HCT116 (cell line): ENCODE measurements at regions not wholly inside any gene's neighbourhood (a gene's known extent, or its start where the extent isn't known, plus 50 kb on each side); places are given as distances from the start of the nearest gene placed in this dataset.

Experiments used
- ATAC-seq: fragments of 200-7000 bp; cut with Tn5 transposase; 2 replicates; pipeline ENCODE4 v1.9.1; 2020; ENCODE audit warnings: mild to moderate bottlenecking, moderate library complexity
- BruUV-seq: library from RNA; stranded (reverse); fragments of 400-500 nt; replicated peaks from 2 replicates; lab custom pipeline; 2021; lab: Mats Ljungman, UMichigan
- CTCF ChIA-PET: fragments of 300-600 bp; sonication (Branson Sonifier 250); formaldehyde crosslinking; loops from one replicate; lab custom pipeline; 2021; ENCODE audit warnings: antibody characterized with exemption; lab: Charles Lee
- POLR2A ChIA-PET: fragments of 300-600, 350-600 bp; sonication (Branson Sonifier 250); formaldehyde crosslinking; loops from one replicate; lab custom pipeline; 2021; ENCODE audit warnings: antibody characterized with exemption; lab: Charles Lee
- RAD21 ChIA-PET, 2 experiments: fragments of 300-600 bp; sonication (Branson Sonifier 250); formaldehyde crosslinking; loops; one replicate each; lab custom pipeline; 2023; ENCODE audit warnings: low total read pairs in 2 of 2; ENCODE audit not compliant: uncharacterized antibody in 2 of 2, unreplicated experiment in 2 of 2, low non-redundant PET in 1 of 2; lab: Charles Lee
- DNase-seq: peaks from one replicate; pipeline ENCODE4 v3.0.0-alpha.2; 2010; ENCODE audit warnings: low read depth, low spot score
- H2AFZ ChIP-seq: fragments of 200-600 bp; shearing (Covaris generic), sonication (generic); 2 replicates; pipeline ENCODE4 v1.6.1; 2017; ENCODE audit warnings: low read depth, mixed run types, mixed read lengths, antibody characterized with exemption, low read length; ENCODE audit not compliant: poor library complexity, severe bottlenecking
- H3K27ac ChIP-seq: 2 replicates; pipeline ENCODE4 v1.5.1; 2012; ENCODE audit warnings: low read depth, low read length
- H3K27me3 ChIP-seq: fragments of 200-600 bp; sonication (generic); 2 replicates; pipeline ENCODE4 v1.6.1; 2016; ENCODE audit warnings: mixed run types, low read length, mixed read lengths; ENCODE audit not compliant: insufficient read depth
- H3K36me3 ChIP-seq, 2 experiments: fragments of 200-500 bp in 1 of 2; fragments of 200-600 bp in 1 of 2; sonication (Bioruptor generic) in 1 of 2; sonication (generic) in 1 of 2; 2 replicates each; pipeline versions ENCODE4 v1.5.1 to v1.6.1; 2014 to 2016; ENCODE audit warnings: low read length in 2 of 2, inconsistent platforms in 1 of 2, mixed read lengths in 1 of 2, mixed run types in 1 of 2; ENCODE audit not compliant: insufficient read depth in 2 of 2, control insufficient read depth in 1 of 2
- H3K4me1 ChIP-seq, 2 experiments: fragments of 200-600 bp in 1 of 2; sonication (generic) in 1 of 2; 2 replicates each; pipeline versions ENCODE4 v1.5.1 to v1.6.1; 2012 to 2017; ENCODE audit warnings: low read length in 2 of 2, inconsistent platforms in 1 of 2, mild to moderate bottlenecking in 1 of 2, mixed read lengths in 1 of 2, mixed run types in 1 of 2, moderate library complexity in 1 of 2; ENCODE audit not compliant: insufficient read depth in 2 of 2, control insufficient read depth in 1 of 2
- H3K4me2 ChIP-seq: fragments of 200-600 bp; sonication (generic); 2 replicates; pipeline ENCODE4 v1.6.1; 2017; ENCODE audit warnings: mixed run types, low read length, mixed read lengths
- H3K4me3 ChIP-seq, 2 experiments: fragments of 200-600 bp in 1 of 2; sonication (generic) in 1 of 2; replicated peaks in 1 of 2; 2 replicates each; pipeline ENCODE4 v1.5.1; 2011 to 2016; ENCODE audit warnings: low read length in 2 of 2, control low read depth in 1 of 2, low read depth in 1 of 2, mild to moderate bottlenecking in 1 of 2, mixed read lengths in 1 of 2, mixed run types in 1 of 2
- H3K79me2 ChIP-seq: fragments of 200-600 bp; sonication (generic); 2 replicates; pipeline ENCODE4 v1.6.1; 2017; ENCODE audit warnings: mild to moderate bottlenecking, mixed run types, low read length, moderate library complexity, mixed read lengths; ENCODE audit not compliant: insufficient read depth
- H3K9ac ChIP-seq: fragments of 200-600 bp; sonication (generic); 2 replicates; pipeline ENCODE4 v1.6.1; 2016; ENCODE audit warnings: low read length, mixed read lengths
- H3K9me2 ChIP-seq: fragments of 200-600 bp; sonication (generic), shearing (Covaris generic); 2 replicates; pipeline ENCODE4 v1.6.1; 2017; ENCODE audit warnings: mixed run types, mild to moderate bottlenecking, moderate library complexity; ENCODE audit not compliant: insufficient read depth
- H3K9me3 ChIP-seq, 2 experiments: fragments of 200-500 bp in 1 of 2; fragments of 200-600 bp in 1 of 2; sonication (Bioruptor generic) in 1 of 2; sonication (generic) in 1 of 2; 2 replicates each; pipeline ENCODE4 v1.6.1; 2014 to 2017; ENCODE audit warnings: low read length in 2 of 2, mixed read lengths in 2 of 2, inconsistent platforms in 1 of 2, low read depth in 1 of 2, mild to moderate bottlenecking in 1 of 2, mixed run types in 1 of 2, moderate library complexity in 1 of 2; ENCODE audit not compliant: control insufficient read depth in 1 of 2, insufficient read depth in 1 of 2
- H4K20me1 ChIP-seq: fragments of 200-600 bp; sonication (generic), shearing (Covaris generic); 2 replicates; pipeline ENCODE4 v1.6.1; 2017; ENCODE audit warnings: mixed run types, mild to moderate bottlenecking, moderate library complexity; ENCODE audit not compliant: insufficient read depth
- ATF3 ChIP-seq: IDR thresholded peaks from 2 replicates; pipeline ENCODE4 v1.6.1; 2012
- CBX3 ChIP-seq: IDR thresholded peaks from 2 replicates; pipeline ENCODE4 v1.6.1; 2012; ENCODE audit warnings: low read depth
- CEBPB ChIP-seq: IDR thresholded peaks from 2 replicates; pipeline ENCODE4 v1.6.1; 2012; ENCODE audit warnings: low read depth
- EZH2phosphoT487 ChIP-seq: fragments of 200-600 bp; IDR thresholded peaks from 2 replicates; pipeline ENCODE4 v1.6.1; 2018; ENCODE audit warnings: antibody characterized with exemption, borderline replicate concordance
- JUND ChIP-seq: IDR thresholded peaks from 2 replicates; pipeline ENCODE4 v1.6.1; 2012
- POLR2A ChIP-seq: IDR thresholded peaks from 2 replicates; pipeline ENCODE4 v1.7.0; 2011; ENCODE audit warnings: borderline replicate concordance; ENCODE audit not compliant: insufficient read depth, insufficient read length; ENCODE audit errors: extremely low read depth
- TCF7L2 ChIP-seq: IDR thresholded peaks from 2 replicates; pipeline ENCODE4 v1.7.0; 2011; ENCODE audit warnings: borderline replicate concordance, inconsistent platforms; ENCODE audit not compliant: insufficient read depth, insufficient read length; ENCODE audit errors: extremely low read depth
- YY1 ChIP-seq: IDR thresholded peaks from 2 replicates; pipeline ENCODE4 v1.6.1; 2011; ENCODE audit warnings: low read length, low read depth, moderate library complexity, mild to moderate bottlenecking; ENCODE audit not compliant: insufficient replicate concordance; ENCODE audit errors: extremely low read depth
- ZBTB33 ChIP-seq: IDR thresholded peaks from 2 replicates; pipeline ENCODE4 v1.6.1; 2011; ENCODE audit warnings: mild to moderate bottlenecking, low read length, moderate library complexity; ENCODE audit not compliant: insufficient replicate concordance; ENCODE audit errors: extremely low read depth
- intact Hi-C: fragments of 100-400 bp; cut with micrococcal nuclease; formaldehyde crosslinking; loops from 2 replicates; pipeline ENCODE4 v1.10.0; 2022

DNA sequence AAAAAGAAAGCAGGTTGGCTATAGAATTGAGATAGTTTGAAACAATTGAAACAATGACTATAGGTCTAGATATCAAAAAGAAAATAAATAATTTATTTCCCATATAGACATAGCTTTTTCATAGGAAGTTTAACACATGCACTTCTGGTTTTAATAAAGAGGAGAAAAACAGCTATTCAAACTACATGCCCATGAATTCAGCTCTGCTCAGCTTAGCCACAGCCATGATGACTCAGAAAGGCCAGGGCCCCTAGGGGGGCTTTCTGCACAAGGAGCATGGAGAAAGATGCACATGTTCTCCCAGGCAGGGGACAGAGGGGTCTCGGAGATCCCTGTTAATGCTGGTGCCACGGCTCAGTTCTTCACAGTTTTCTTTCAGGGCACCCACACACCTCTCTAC, 114.0 kb downstream of the GALC start:
- no peaks in the 10 kb centered on the region for H3K27me3 ChIP-seq
- no peak overlapping the region for H3K4me3 ChIP-seq
- DNase-seq (no peak), ATAC-seq (no peak)
- no peaks in the 10 kb centered on the region for H3K9me2 ChIP-seq
- H2AFZ ChIP-seq: no peak overlapping the region
- no peaks in the 10 kb centered on the region for H4K20me1 ChIP-seq
- ChIA-PET POLR2A (no interaction called here), CTCF (no interaction called here), RAD21 (no interaction called here)
- no peaks in the 10 kb centered on the region for H3K36me3 ChIP-seq
- H3K4me2 ChIP-seq: no peak overlapping the region
- no peaks in the 10 kb centered on the region for H3K4me1 ChIP-seq
- no peak overlapping the region for H3K27ac ChIP-seq
- TF ChIP-seq ZBTB33 (no peak), ATF3 (no peak), CEBPB (no peak), YY1 (no peak), JUND (no peak), TCF7L2 (no peak), CBX3 (no peak)
- no peaks in the 10 kb centered on the region for H3K79me2 ChIP-seq
- peaks cover 0 to 6% of the 10 kb centered on the region in 2 experiments; a peak in 2 of 4 replicates for H3K9me3 ChIP-seq
- intact Hi-C loops: no loop called here
- no peak overlapping the region for H3K9ac ChIP-seq
- no TSS peak for BruUV-seq

- Histone ChIP-seq H3K9me2 (no peaks in the 10 kb centered on the region), H3K36me3 (no peaks in the 10 kb centered on the region)
Measured at GRCh38 chr14:87877877-87878276, 115.1 kb downstream of the GALC start.

More at GRCh38 chr14:87877877-87878276, 115.1 kb downstream of the GALC start:
- no peak overlapping the region for H2AFZ ChIP-seq
- H3K9ac ChIP-seq: no peak overlapping the region
- intact Hi-C loops: no loop called here
- no peak overlapping the region for H3K4me2 ChIP-seq
- H3K27ac ChIP-seq: no peak overlapping the region
- H3K9me3 ChIP-seq: peaks cover 0 to 6% of the 10 kb centered on the region in 2 experiments; a peak in 2 of 4 replicates
- ChIA-PET CTCF (no interaction called here), POLR2A (no interaction called here), RAD21 (no interaction called here)
- no peaks in the 10 kb centered on the region for H4K20me1 ChIP-seq
- no peak for ATAC-seq
- H3K4me3 ChIP-seq: no peak overlapping the region
- no TSS peak for BruUV-seq
- H3K27me3 ChIP-seq: no peaks in the 10 kb centered on the region
- H3K79me2 ChIP-seq: no peaks in the 10 kb centered on the region
- TF ChIP-seq CBX3: no peak
- TF ChIP-seq POLR2A: no peak
- TF ChIP-seq EZH2phosphoT487: no peak
- TF ChIP-seq, all 23 proteins: peak for 0
- no peak for DNase-seq
- no peaks in the 10 kb centered on the region for H3K4me1 ChIP-seq
